ENCODE measurements at regions not wholly inside any gene's neighbourhood (a gene's known extent, or its start where the extent isn't known, plus 50 kb on each side); places are given as distances from the start of the nearest gene placed in this dataset.

GRCh38 chr18:55768255-55768654, 180.3 kb upstream of the TCF4 start:
- TF ChIP-seq EP300 (IDR thresholded peaks at IDR 0.05) (no peak), CTCF (IDR thresholded peaks at IDR 0.05) (no peak), POLR2AphosphoS5 (IDR thresholded peaks at IDR 0.05) (no peak)
